Body of pancreas (tissue), 4 donors: ENCODE measurements at regions not wholly inside any gene's neighbourhood (a gene's known extent, or its start where the extent isn't known, plus 50 kb on each side); places are given as distances from the start of the nearest gene placed in this dataset.
A peak's percentile ranks its signal among the peaks of the same experiment; 100 is the strongest.

Source experiments
- ATAC-seq: fragments of 150-250 bp; one replicate; pipeline ENCODE4 v1.9.1; 2016
- DNase-seq, 4 donors: peaks; one replicate each; pipeline ENCODE4 v3.0.0-alpha.2; 2019
- H3K27ac ChIP-seq, 4 donors: fragments of 200-600 bp; sonication (generic); 1 replicate in 3 of 4; 2 replicates in 1 of 4; pipeline versions ENCODE4 v1.5.1 to v1.6.1; 2016 to 2019; ENCODE audit warnings: mild to moderate bottlenecking in 1 of 4, mixed read lengths in 1 of 4, moderate library complexity in 1 of 4
- H3K27me3 ChIP-seq, 2 donors: fragments of 200-600 bp; sonication (generic); one replicate each; pipeline ENCODE4 v1.6.0; 2016; ENCODE audit warnings: mild to moderate bottlenecking in 1 of 2
- H3K36me3 ChIP-seq, 2 donors: fragments of 200-600 bp; sonication (generic); replicated peaks in 1 of 2; 2 replicates each; pipeline ENCODE4 v1.5.1; 2016; ENCODE audit warnings: low read depth in 2 of 2; ENCODE audit not compliant: insufficient read depth in 1 of 2
- H3K4me1 ChIP-seq: fragments of 200-600 bp; sonication (generic); one replicate; pipeline ENCODE4 v1.6.0; 2016
- H3K4me3 ChIP-seq, 2 donors: fragments of 200-600 bp; sonication (generic); 1 replicate in 1 of 2; 2 replicates in 1 of 2; pipeline ENCODE4 v1.5.1; 2016 to 2019
- H3K9me3 ChIP-seq, 3 donors: fragments of 200-600 bp; sonication (generic); 1 replicate in 2 of 3; 2 replicates in 1 of 3; pipeline ENCODE4 v1.5.1; 2016
- POLR2A ChIP-seq, 3 donors: fragments of 450-650 bp; IDR thresholded peaks; one replicate each; pipeline ENCODE4 v1.6.1; 2016; ENCODE audit warnings: antibody characterized with exemption in 3 of 3, mild to moderate bottlenecking in 2 of 3
- WGBS, 2 donors: methylation state at CpG; one replicate each; pipeline ENCODE4 v1.1.5; 2017; 5-methylcytosine and 5-hydroxymethylcytosine counted together
- intact Hi-C: fragments of 100-400 bp; cut with DNase I; formaldehyde crosslinking; loops from one replicate; pipeline ENCODE4 v1.15.1; 2023
- TF ChIP-seq, protein P1 (sequence below), 7 experiments: fragments of 450-650 bp in 4 of 7; fragments of 200-600 bp in 3 of 7; sonication (generic) in 3 of 7; IDR thresholded peaks; one replicate each; pipeline ENCODE4 v1.5.1; 2016 to 2019; ENCODE audit warnings: antibody characterized with exemption in 7 of 7

DNA sequence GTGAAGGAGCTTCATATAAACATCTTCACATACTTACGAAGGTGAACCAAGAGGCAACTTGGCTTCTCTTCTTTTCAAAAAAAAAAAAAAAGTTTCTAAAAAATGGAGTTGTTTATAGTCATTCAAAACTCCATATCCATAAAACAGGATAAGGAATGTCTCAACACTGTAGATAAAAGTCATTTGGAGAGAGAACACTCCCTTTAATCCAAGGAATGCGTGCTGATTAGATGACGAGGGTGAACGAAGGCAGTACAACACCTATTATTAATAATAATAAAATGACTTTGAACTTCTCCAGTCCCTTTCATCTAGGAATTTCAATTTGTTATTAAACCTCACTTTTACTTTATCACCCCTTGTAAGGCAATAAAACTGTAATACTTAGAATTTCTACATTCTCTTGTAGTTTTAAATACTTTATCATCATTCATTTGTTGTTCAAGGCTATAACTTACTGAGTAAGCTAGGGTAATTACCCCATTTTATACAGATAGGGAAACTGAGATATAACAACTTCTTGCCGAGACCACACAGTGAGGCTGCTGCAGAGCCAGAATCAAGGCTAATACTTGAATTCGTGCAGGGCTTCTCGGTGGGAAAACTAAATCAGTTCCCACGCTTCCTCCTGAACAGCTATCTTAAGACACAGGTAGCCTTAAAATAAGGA is 377.1 kb downstream of the EFNA5 start:
- Histone ChIP-seq H3K36me3 (no peaks in the 10 kb centered on the region), H3K4me3 (no peak overlapping the region), H3K27ac (no peak overlapping the region), H3K9me3 (no peaks in the 10 kb centered on the region), H3K27me3 (no peaks in the 10 kb centered on the region), H3K4me1 (peaks cover 3% of the 10 kb centered on the region)
- DNase-seq (no peak), ATAC-seq (no peak)
- TF ChIP-seq, protein P1, sequence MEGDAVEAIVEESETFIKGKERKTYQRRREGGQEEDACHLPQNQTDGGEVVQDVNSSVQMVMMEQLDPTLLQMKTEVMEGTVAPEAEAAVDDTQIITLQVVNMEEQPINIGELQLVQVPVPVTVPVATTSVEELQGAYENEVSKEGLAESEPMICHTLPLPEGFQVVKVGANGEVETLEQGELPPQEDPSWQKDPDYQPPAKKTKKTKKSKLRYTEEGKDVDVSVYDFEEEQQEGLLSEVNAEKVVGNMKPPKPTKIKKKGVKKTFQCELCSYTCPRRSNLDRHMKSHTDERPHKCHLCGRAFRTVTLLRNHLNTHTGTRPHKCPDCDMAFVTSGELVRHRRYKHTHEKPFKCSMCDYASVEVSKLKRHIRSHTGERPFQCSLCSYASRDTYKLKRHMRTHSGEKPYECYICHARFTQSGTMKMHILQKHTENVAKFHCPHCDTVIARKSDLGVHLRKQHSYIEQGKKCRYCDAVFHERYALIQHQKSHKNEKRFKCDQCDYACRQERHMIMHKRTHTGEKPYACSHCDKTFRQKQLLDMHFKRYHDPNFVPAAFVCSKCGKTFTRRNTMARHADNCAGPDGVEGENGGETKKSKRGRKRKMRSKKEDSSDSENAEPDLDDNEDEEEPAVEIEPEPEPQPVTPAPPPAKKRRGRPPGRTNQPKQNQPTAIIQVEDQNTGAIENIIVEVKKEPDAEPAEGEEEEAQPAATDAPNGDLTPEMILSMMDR (IDR thresholded peaks at IDR 0.05) = no peak
- no peak for TF ChIP-seq POLR2A (IDR thresholded peaks at IDR 0.05)
- intact Hi-C loops = no loop called here
- 46 to 59% methylated on average over 8 of the region's 8 CpGs for WGBS, 2 donors

DNA sequence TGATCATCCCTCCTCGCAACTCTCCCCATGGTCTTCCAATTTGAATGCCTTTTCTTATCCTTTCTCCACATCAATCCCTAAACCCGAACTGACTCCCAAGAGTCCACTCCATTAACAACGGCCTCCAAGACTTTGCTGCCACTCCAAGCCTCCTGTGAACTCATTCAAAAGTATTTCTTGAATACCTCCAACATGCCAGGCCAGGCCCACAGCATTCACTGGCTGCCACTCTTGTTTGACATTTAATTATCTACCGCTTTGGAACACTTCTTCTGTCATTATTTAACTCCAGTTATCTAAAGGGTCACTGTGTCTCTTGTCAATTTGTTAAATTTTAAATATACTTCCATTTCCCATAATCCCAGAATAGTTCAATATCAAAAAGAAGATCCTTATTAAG is 378.9 kb downstream of the EFNA5 start:
- Histone ChIP-seq H3K27me3 (no peaks in the 10 kb centered on the region), H3K27ac (no peak overlapping the region), H3K9me3 (no peaks in the 10 kb centered on the region), H3K4me3 (no peak overlapping the region), H3K36me3 (no peaks in the 10 kb centered on the region), H3K4me1 (peaks cover 3% of the 10 kb centered on the region)
- no peak for ATAC-seq
- WGBS, 2 donors = 81 to 89% methylated on average over 4 of the region's 4 CpGs
- intact Hi-C loops = no loop called here
- no peak for DNase-seq
- TF ChIP-seq, protein P1 (IDR thresholded peaks at IDR 0.05) = no peak
- no peak for TF ChIP-seq POLR2A (IDR thresholded peaks at IDR 0.05)

DNA sequence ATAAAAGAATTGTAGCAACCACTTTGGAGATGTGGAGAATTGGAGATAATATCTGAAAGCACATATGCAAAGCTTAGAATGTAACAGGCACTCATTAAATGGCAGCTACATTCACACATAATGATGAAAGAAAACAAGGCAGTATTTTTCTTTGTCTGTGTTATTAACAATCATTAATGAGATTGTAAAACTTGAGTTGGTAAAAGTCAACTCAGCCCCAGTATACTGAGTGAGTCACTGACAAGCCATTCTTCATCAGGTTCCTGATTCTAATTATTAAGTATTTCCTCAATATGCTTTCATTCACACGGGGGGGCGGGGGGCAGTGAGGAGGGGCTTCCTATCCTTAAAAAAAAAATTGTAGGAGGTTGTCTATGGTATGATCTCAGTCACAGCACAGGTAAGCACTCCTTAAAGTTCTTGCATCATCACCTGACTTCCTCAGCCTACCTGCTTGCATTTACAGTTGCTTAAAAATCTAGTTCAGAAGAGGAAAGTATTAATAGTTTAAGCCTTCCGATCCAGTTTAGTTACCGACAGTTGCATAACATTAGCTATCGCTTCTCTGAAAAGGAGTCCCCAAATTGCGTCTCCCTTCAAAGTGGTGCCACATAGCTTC is 379.8 kb downstream of the EFNA5 start:
- intact Hi-C loops = no loop called here
- DNase-seq (no peak), ATAC-seq (peak; percentile 62)
- Histone ChIP-seq H3K9me3 (no peaks in the 10 kb centered on the region), H3K36me3 (no peaks in the 10 kb centered on the region), H3K27ac (no peak overlapping the region), H3K4me3 (no peak overlapping the region), H3K27me3 (no peaks in the 10 kb centered on the region), H3K4me1 (peaks cover 7% of the 10 kb centered on the region)
- TF ChIP-seq, protein P1 (IDR thresholded peaks at IDR 0.05) = no peak
- no peak for TF ChIP-seq POLR2A (IDR thresholded peaks at IDR 0.05)
- 60% methylated on average over 6 of the region's 6 CpGs for WGBS, 2 donors

DNA sequence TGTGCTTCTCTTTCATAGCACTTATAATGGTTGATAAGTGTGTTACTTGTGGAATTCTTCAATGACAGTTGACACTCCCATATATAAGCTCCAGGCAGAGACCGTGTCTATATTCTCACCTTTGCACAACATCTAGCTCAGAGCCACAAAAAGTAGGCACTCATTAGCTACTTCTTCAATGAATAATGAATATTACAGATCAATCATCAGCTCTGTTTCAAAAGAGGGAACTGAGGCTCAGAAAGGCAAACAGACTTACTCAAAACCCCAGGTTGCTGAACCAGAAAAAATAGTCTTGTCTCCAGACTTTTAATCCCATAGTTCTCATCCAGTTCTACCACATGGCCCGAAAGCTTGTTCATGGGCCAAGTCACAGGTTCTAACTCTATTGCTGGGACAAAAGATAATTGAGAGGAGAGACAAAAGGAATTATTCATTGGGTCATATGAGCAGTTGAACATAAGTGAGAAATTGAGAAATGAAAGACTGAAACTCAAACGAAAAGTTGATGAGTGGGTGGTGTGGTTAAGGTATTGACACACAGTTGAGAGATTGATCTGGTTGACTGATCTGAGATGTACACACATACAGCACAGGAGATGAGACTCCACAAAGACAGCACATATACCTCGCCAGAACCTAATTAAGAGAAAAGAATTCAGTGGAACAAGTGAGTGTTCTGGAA is 381.6 kb downstream of the EFNA5 start:
- intact Hi-C loops = no loop called here
- no peak overlapping the region for H3K27ac ChIP-seq
- H3K4me3 ChIP-seq = no peak overlapping the region
- TF ChIP-seq POLR2A (IDR thresholded peaks at IDR 0.05) = no peak
- TF ChIP-seq, protein P1 (IDR thresholded peaks at IDR 0.05) = no peak
- no peaks in the 10 kb centered on the region for H3K9me3 ChIP-seq
- no peak for ATAC-seq
- DNase-seq = no peak
- H3K36me3 ChIP-seq = no peaks in the 10 kb centered on the region
- WGBS, 2 donors = 64 to 73% methylated on average over 4 of the region's 4 CpGs
- peaks cover 12% of the 10 kb centered on the region for H3K4me1 ChIP-seq
- no peaks in the 10 kb centered on the region for H3K27me3 ChIP-seq
